ENCODE measurements at regions not wholly inside any gene's neighbourhood (a gene's known extent, or its start where the extent isn't known, plus 50 kb on each side); places are given as distances from the start of the nearest gene placed in this dataset.

DNA sequence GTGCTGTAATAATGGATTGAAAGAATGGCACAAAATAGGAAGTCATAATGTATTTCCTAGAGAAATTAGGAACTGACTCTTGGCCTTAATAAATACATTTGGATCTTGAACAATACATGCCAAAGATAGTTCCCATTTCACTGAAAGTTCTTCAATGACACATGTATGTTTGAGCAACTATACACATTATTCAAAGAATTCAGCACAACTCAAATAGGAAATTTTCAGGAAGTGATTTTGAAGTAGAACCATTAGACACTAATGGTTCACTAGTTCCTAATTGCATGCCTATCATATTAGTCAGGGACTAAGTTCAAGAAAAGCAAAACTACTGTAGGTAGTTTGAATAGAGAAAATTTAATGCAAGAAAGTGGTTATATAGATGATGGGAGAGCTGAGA lies 404.7 kb downstream of the LMO4 start:
- no peak for DNase-seq

GRCh38 chr1:87735750-87736149 lies 407.1 kb downstream of the LMO4 start:
- DNase-seq, result no peak

GRCh38 chr1:87739141-87739540 lies 410.5 kb downstream of the LMO4 start:
- no peak for DNase-seq

DNA sequence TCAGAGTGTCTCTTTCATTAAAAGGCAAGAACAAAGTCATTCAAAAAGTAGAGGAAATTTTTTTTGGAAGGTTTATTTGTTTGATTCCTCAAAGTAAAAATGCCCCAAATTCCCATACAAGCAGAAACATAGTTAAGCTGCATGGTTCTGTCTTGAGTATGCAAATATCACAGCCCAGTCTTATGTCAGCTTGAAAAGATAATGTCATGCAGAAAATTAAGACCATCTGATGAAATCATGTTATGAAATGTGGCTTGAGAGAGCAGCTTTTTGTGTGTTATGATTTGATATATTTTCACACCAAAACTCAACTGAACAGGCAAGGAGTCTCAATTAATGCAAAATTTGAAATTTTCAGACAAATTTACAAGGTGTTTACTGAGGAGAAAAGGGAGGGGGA lies 411.0 kb downstream of the LMO4 start:
- no peak for DNase-seq

GRCh38 chr1:87743256-87743655 lies 414.6 kb downstream of the LMO4 start:
- no peak for DNase-seq

- DNase-seq, result no peak
Measured at GRCh38 chr1:87744056-87744455, 415.4 kb downstream of the LMO4 start.

DNA sequence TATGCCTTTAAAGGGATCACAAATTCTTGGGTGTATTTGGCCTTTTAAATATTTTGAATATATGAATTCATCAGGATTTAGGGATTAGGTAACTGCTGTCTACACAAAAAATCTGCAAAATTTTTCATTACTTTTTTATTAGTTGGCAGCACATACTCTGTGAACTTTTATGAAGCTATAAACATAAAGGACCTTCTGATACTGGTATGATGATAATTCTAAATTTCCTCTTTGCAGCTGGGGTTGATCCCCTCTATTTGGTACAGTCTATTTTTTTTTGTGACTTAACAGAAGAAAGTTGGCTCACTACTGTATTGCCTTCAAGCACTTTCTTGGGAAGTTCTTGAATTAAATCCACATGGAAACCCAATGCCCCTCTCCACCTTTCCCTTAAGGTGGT lies 416.1 kb downstream of the LMO4 start:
- no peak for DNase-seq

DNA sequence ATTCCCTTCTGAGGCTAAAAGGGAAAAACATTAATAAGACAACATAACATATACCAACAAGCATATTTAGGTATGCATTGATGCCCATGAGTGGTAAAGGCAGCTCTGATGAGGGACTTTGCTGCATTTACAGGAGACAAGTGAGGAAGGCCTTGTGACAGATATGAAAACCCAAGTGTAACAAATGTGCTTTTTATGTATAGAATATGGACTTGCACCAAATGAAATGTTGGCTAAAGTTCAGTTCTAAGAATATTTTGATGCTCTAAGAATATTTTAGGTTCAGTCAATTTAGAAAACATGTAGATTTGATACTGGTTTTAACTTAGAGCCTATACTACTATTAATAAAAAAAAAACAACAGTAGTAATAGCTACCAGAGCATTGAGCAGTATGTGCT lies 424.7 kb downstream of the LMO4 start:
- no peak for DNase-seq

- DNase-seq, result no peak
Measured at GRCh38 chr1:87754139-87754538, 425.5 kb downstream of the LMO4 start.

DNA sequence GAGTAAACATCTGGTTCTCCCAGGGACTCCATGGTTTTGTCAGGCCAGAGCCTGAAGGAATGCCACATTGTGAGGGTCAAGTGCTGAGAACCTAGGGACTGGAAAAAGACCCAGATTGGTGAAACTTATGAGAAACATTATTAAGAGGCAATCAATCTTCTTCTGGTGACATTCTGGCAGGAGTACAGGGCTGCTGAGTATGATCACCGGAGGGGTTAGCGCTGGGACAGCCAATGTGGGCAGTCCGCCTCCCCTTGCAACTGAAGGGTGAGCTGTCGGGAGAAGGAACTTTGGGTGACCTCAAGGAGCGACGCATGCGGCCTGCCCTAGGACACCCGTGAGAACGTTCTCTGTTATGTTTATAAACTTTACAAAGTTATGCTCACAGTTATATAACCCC lies 429.0 kb downstream of the LMO4 start:
- no peak for DNase-seq

DNA sequence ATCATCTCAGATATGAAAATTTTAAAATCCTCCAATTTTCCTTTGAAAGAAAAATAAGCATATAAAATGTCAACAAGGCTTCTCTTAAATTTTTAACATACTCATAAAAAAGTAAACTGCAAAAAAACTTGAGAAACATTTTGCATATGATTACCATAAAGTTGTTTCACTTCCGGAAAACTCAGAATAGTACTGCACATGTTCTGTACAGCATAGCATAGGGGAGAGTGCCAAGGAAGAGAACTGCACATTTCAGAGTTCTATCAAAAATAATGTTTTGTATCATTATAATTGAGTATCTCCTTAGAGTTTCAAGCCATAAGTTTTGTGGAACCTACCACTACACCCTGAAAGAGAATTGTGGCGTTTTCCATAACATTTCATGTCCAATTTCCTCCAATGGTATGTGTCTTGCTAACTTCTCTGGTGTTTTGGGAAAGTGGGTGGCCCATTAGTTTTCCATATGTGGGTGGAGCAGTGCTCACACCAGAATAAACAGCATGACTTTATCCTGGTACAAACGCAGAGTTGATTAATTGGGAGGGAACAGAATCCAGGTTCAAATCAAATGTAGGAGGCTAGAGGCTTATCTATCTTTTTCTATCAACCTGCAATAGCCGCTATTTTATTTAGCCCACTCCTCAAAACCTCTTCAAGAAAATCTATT lies 430.9 kb downstream of the LMO4 start:
- DNase-seq, result no peak

DNA sequence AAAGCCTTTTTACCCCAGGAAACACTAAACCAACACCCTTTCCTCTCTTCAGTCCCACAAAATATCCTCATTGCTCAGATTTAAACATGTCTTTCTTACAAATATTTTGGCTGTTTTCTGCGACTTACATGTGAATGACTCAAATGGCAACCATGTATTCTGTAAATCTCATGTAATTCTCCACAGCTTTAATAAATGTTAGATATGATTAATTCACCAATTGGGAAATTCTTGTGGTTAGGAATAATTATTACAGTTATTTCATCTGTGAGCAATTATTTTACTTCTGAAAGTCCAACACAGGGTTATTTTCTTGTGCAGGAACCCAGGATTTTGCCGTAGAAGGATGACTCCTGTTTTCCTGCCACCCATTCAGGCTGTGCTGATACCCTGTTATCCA lies 431.5 kb downstream of the LMO4 start:
- no peak for DNase-seq

DNA sequence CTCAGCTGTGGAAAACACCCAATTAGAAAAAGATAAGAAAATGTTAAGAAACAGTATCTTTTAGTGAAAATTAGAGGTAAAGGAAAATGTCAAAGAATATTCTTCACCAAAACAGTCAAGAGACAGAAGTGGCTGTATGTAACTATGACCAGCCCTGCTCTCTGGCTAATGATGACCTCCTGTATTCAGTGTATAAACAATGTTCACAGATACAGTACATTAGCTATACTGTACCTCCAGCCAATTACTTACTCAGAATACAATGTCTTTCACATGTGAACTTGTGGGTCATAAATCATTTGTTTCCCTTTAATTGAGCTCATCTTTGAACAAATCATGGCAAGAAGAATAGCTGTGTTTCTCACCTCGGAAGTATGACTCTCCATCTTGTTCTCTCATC lies 432.0 kb downstream of the LMO4 start:
- DNase-seq, result no peak

GRCh38 chr1:87763483-87763882 lies 434.8 kb downstream of the LMO4 start:
- DNase-seq, result no peak

GRCh38 chr1:87765057-87765680 lies 436.5 kb downstream of the LMO4 start:
- no peak for DNase-seq

GRCh38 chr1:87765681-87766070 lies 437.0 kb downstream of the LMO4 start:
- no peak for DNase-seq

GRCh38 chr1:87766737-87767136 lies 438.1 kb downstream of the LMO4 start:
- DNase-seq, result no peak

GRCh38 chr1:87778896-87779295 lies 450.2 kb downstream of the LMO4 start:
- no peak for DNase-seq

DNA sequence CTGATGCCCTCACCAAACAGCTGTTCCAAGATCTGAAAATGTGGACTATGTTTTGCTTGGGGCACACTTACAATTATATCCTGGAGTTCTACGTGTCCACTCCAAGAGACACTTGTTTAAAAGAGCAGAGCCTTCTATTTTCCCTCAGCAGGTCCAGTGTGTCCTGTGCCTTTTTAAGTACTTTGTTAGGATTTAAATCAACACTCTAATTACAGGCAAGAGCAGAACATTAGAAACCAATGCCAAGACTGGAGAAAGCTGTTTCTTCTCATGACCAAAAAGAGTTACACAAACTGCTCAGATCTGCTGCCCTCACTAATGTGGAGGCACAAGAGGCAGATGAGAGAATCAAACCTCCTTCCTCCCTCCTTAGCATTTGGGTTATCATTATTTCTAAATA lies 452.9 kb downstream of the LMO4 start:
- DNase-seq, result no peak

GRCh38 chr1:87783315-87783714 lies 454.6 kb downstream of the LMO4 start:
- no peak for DNase-seq

DNA sequence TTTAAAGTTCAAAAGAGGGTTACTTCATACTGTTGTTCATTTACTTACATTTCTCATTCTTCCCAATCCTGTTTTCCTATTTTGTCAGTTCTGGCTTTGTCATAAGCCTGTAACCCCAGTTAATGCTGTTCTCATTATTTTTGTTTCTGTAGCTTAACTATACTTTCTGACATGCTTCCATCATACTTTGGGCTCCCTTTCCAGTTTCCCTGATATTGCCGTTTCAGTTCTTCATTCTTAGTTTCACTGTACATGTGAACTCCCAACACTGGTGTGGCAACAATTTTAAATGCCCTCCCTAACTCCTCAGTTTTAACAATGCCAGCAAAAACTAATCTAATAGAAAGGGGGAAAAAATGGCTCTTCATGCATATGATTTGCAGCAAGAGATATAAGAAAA lies 456.7 kb downstream of the LMO4 start:
- DNase-seq, result no peak

DNA sequence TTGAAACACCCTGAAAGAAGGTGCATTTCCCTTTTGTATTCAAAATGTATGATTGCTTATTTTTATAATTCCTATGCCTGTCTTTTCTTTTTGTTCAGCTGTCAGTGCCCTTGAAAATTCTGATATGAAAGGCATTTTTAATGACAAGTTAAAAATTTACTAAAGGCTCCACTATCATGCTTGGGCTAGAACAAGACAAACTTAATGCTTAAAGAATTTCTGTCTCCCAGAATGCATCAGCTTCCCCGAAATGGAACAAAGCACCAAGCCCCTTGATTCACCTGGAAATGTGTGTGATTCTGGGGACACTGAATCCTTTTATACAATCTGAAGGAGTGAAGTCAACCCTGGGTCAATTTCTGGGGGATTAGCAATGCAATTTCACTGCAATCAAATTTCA lies 457.5 kb downstream of the LMO4 start:
- DNase-seq, result no peak

- no peak for DNase-seq
Measured at GRCh38 chr1:87786861-87787545, 458.3 kb downstream of the LMO4 start.

- DNase-seq, result no peak
Measured at GRCh38 chr1:87787551-87787950, 458.9 kb downstream of the LMO4 start.

DNA sequence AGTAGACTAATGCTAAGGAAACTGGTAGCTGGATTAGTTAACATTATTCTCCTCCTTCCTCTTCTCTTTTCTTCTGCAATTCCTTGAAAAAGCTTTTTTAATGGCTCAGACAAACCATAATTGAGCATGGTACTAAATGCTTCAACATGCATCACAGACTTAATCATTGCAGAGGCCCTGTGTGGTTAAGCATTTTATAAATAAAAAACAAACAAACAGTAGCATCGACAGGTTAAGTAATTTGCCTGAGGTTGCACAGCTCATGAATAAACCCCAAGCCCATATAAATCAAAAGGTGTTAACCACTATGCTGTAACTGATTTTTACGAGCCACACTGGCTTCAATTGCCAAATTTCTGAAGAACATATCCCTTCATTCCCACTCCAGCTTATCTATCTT lies 462.1 kb downstream of the LMO4 start:
- DNase-seq, result no peak

Data from GOT3 (cell line).